Smooth muscle cell (in vitro differentiated cells): ENCODE measurements at regions not wholly inside any gene's neighbourhood (a gene's known extent, or its start where the extent isn't known, plus 50 kb on each side); places are given as distances from the start of the nearest gene placed in this dataset.
"Not testable (repeated sequence)": the region's sequence is repeated elsewhere in the genome, so short reads cannot be mapped to it uniquely, and the experiment has no call there.

Experiments used
- DNase-seq: peaks from one replicate; lab custom pipeline; 2025; ENCODE audit not compliant: unreplicated experiment; lab: John Stamatoyannopoulos, UW
- H2AFZ ChIP-seq: fragments of 200-600 bp; sonication (generic); 2 replicates; pipeline ENCODE4 v1.6.0; 2016; ENCODE audit warnings: antibody characterized with exemption, low read depth, mild to moderate bottlenecking
- H3F3A ChIP-seq: fragments of 200-600 bp; sonication (generic); 2 replicates; pipeline ENCODE4 v1.6.0; 2017; ENCODE audit warnings: antibody characterized with exemption, low read depth
- H3K27ac ChIP-seq: fragments of 200-600 bp; sonication (generic); 2 replicates; pipeline ENCODE4 v1.5.1; 2016; ENCODE audit warnings: low read depth, mild to moderate bottlenecking
- H3K27me3 ChIP-seq: fragments of 200-600 bp; sonication (generic); 2 replicates; pipeline ENCODE4 v1.6.1; 2016; ENCODE audit warnings: low read depth, mild to moderate bottlenecking
- H3K36me3 ChIP-seq: fragments of 200-600 bp; sonication (generic); 2 replicates; pipeline ENCODE4 v1.5.1; 2016; ENCODE audit warnings: low read depth
- H3K4me1 ChIP-seq: fragments of 200-600 bp; sonication (generic); 2 replicates; pipeline ENCODE4 v1.5.1; 2016; ENCODE audit warnings: low read depth
- H3K4me2 ChIP-seq: fragments of 200-600 bp; sonication (generic); 2 replicates; pipeline ENCODE4 v1.6.0; 2016; ENCODE audit warnings: mild to moderate bottlenecking
- H3K4me3 ChIP-seq: fragments of 200-600 bp; sonication (generic); 2 replicates; pipeline ENCODE4 v1.5.1; 2016; ENCODE audit warnings: mild to moderate bottlenecking
- H3K79me2 ChIP-seq: fragments of 200-600 bp; sonication (generic); 2 replicates; pipeline ENCODE4 v1.6.0; 2016; ENCODE audit warnings: low read depth, mild to moderate bottlenecking
- H3K9ac ChIP-seq: fragments of 200-600 bp; sonication (generic); 2 replicates; pipeline ENCODE4 v1.6.0; 2016; ENCODE audit warnings: low read depth
- H3K9me3 ChIP-seq: fragments of 200-600 bp; sonication (generic); replicated peaks from 2 replicates; pipeline ENCODE4 v1.5.1; 2016; ENCODE audit warnings: low read depth
- H4K20me1 ChIP-seq: fragments of 200-600 bp; sonication (generic); 2 replicates; pipeline ENCODE4 v1.6.0; 2016; ENCODE audit warnings: low read depth
- WGBS: methylation state at CpG from one replicate; pipeline ENCODE4 v1.1.7; 2016; ENCODE audit warnings: low lambda C conversion rate; 5-methylcytosine and 5-hydroxymethylcytosine counted together
- TF ChIP-seq, protein P1 (sequence below): fragments of 200-600 bp; sonication (generic); IDR thresholded peaks from 2 replicates; pipeline ENCODE4 v1.5.1; 2017; ENCODE audit warnings: borderline replicate concordance, mild to moderate bottlenecking, antibody characterized with exemption; ENCODE audit not compliant: insufficient read depth, poor library complexity, severe bottlenecking

DNA sequence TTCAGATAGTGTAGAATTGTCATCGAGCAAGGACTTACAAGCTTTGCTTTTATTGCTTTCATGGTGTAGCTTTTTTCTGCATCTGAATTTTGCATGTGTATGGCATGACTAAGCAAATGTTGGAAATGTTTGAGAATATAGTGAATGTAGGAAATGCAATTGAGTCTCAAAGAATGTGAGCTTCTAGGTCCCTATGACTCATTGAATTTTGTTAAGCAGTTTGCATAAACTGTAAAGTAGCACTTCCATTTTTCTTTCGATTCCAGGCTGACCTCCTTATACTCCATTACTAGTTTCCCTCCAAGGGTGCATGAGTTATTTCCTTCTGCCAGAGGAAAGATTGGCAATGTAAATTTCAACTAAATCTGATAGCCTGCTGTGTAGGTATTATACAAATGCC is 619.2 kb downstream of the DIPK2A start:
- peak overlapping the region; percentile 81 for H3K4me2 ChIP-seq
- no peaks in the 10 kb centered on the region for H3K27me3 ChIP-seq
- peaks cover 7% of the 10 kb centered on the region for H3K4me1 ChIP-seq
- H4K20me1 ChIP-seq = no peaks in the 10 kb centered on the region
- no peak for DNase-seq
- H3K27ac ChIP-seq = peak overlapping the region; percentile 58
- TF ChIP-seq, protein P1, sequence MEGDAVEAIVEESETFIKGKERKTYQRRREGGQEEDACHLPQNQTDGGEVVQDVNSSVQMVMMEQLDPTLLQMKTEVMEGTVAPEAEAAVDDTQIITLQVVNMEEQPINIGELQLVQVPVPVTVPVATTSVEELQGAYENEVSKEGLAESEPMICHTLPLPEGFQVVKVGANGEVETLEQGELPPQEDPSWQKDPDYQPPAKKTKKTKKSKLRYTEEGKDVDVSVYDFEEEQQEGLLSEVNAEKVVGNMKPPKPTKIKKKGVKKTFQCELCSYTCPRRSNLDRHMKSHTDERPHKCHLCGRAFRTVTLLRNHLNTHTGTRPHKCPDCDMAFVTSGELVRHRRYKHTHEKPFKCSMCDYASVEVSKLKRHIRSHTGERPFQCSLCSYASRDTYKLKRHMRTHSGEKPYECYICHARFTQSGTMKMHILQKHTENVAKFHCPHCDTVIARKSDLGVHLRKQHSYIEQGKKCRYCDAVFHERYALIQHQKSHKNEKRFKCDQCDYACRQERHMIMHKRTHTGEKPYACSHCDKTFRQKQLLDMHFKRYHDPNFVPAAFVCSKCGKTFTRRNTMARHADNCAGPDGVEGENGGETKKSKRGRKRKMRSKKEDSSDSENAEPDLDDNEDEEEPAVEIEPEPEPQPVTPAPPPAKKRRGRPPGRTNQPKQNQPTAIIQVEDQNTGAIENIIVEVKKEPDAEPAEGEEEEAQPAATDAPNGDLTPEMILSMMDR = no peak
- peak overlapping the region; percentile 3 for H3K4me3 ChIP-seq
- H3K79me2 ChIP-seq = no peaks in the 10 kb centered on the region
- no peaks in the 10 kb centered on the region for H3K9me3 ChIP-seq
- no peak overlapping the region for H3K9ac ChIP-seq
- H3F3A ChIP-seq = peaks cover 5% of the 10 kb centered on the region
- H2AFZ ChIP-seq = peak overlapping the region; percentile 59
- H3K36me3 ChIP-seq = no peaks in the 10 kb centered on the region
- WGBS = 18% methylated on average over 2 of the region's 2 CpGs

DNA sequence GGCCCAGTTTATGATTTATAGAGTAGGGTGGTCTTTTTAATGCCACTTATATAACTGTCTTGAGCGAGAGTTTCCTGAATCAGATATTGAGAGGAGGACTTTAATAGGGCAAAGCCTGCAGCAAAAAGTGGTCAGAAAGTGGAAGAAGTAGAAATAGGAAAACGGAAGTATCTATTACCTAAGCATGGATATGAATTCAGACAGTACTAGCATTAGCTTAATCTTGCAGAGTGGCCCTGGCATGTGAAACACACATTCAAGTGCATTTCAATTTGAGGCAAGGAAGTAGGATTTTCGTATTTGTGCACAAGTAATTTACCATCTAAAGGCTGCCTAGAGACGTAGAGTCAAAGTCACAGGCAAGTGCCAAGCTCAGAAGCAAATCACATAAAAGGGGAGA is 622.3 kb downstream of the DIPK2A start:
- Histone ChIP-seq H3K79me2 (no peaks in the 10 kb centered on the region), H3K27ac (no peak overlapping the region), H3K4me1 (peaks cover 7% of the 10 kb centered on the region), H3K4me3 (no peak overlapping the region), H3K27me3 (no peaks in the 10 kb centered on the region), H3F3A (peaks cover 5% of the 10 kb centered on the region), H3K9ac (no peak overlapping the region), H3K4me2 (no peak overlapping the region), H3K36me3 (no peaks in the 10 kb centered on the region), H2AFZ (peak overlapping the region; percentile 75), H4K20me1 (no peaks in the 10 kb centered on the region), H3K9me3 (no peaks in the 10 kb centered on the region)
- TF ChIP-seq, protein P1 = no peak
- WGBS = 87% methylated on average over 4 of the region's 4 CpGs
- no peak for DNase-seq

DNA sequence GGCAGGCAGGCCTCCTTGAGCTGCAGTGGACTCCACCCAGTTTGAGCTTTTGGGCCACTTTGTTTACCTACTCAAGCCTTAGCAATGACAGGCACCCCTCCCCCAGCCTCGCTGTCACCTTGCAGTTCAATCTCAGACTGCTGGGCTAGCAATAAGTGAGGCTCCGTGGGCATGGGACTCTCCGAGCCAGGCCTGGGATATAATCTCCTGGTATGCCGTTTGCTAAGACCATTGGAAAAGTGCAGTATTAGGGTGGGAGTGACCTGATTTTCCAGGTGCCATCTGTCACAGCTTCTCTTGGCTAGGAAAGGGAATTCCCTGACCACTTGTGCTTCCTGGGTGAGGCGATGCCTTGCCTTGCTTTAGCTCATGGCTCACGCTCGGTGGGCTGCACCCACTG is 648.6 kb downstream of the DIPK2A start:
- not testable (repeated sequence) for H3K27ac ChIP-seq, H3K9me3 ChIP-seq, H3K4me1 ChIP-seq, H3K79me2 ChIP-seq, DNase-seq, H2AFZ ChIP-seq, H3K27me3 ChIP-seq, H3F3A ChIP-seq, H3K4me3 ChIP-seq, H4K20me1 ChIP-seq, H3K4me2 ChIP-seq, H3K9ac ChIP-seq, H3K36me3 ChIP-seq
- WGBS = 96% methylated on average over 7 of the region's 7 CpGs

DNA sequence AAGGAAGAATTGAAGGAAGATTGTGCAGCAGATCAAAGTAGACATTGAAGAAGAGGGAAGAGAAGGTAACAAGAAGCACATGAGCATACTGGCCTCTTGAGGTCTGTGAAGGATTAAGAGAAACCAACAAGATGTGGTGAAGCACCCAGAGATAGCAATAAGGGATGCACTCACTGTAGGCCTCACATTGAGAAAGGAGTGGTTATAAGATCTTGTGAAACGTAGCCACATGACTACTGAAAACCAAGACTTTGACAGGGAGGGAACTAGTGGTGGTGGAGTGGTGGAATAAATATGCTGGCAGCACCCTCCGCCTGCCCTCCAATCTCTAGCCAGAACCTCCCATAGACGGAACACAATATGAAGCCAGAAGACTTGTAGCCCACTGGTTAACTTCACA is 651.2 kb downstream of the DIPK2A start:
- Histone ChIP-seq H3K79me2 (no peaks in the 10 kb centered on the region), H2AFZ (no peak overlapping the region), H3K36me3 (no peaks in the 10 kb centered on the region), H3K9me3 (no peaks in the 10 kb centered on the region), H3K9ac (no peak overlapping the region), H3K4me2 (no peak overlapping the region), H3K4me3 (no peak overlapping the region), H3K27ac (no peak overlapping the region), H3K27me3 (no peaks in the 10 kb centered on the region), H3F3A (no peaks in the 10 kb centered on the region), H4K20me1 (no peaks in the 10 kb centered on the region), H3K4me1 (no peaks in the 10 kb centered on the region)
- DNase-seq = no peak
- WGBS = 100% methylated on average over 3 of the region's 3 CpGs
- TF ChIP-seq, protein P1 = no peak
